HL-60 (cell line): ENCODE measurements at regions not wholly inside any gene's neighbourhood (a gene's known extent, or its start where the extent isn't known, plus 50 kb on each side); places are given as distances from the start of the nearest gene placed in this dataset.

Experiments used
- DNase-seq, 2 experiments: peaks; one replicate each; pipeline ENCODE4 v3.0.0-alpha.2; 2010 to 2020; ENCODE audit warnings: low read depth in 1 of 2, low spot score in 1 of 2
- H3K27ac ChIP-seq: fragments of 250-450 bp; sonication (Bioruptor Pico); replicated peaks from 2 replicates; pipeline ENCODE4 v1.5.1; 2020; ENCODE audit warnings: mild to moderate bottlenecking, moderate library complexity
- H3K27me3 ChIP-seq: fragments of 250-450 bp; sonication (Bioruptor Pico); 2 replicates; pipeline ENCODE4 v1.5.1; 2021; ENCODE audit warnings: mild to moderate bottlenecking, moderate library complexity; ENCODE audit not compliant: insufficient read depth, poor library complexity, severe bottlenecking
- H3K4me3 ChIP-seq: replicated peaks from 2 replicates; pipeline ENCODE4 v1.5.1; 2011; ENCODE audit warnings: mild to moderate bottlenecking, control low read depth, low read length; ENCODE audit not compliant: insufficient read depth
- CTCF ChIP-seq: IDR thresholded peaks from one replicate; pipeline ENCODE4 v1.5.1; 2011; ENCODE audit warnings: low read length, control low read depth, inconsistent platforms; ENCODE audit not compliant: insufficient read depth
- GABPA ChIP-seq: IDR thresholded peaks from 2 replicates; pipeline ENCODE4 v1.6.1; 2012; ENCODE audit warnings: low read depth
- POLR2AphosphoS5 ChIP-seq: IDR thresholded peaks from 2 replicates; pipeline ENCODE4 v1.6.1; 2012; ENCODE audit warnings: low read depth
- REST ChIP-seq: IDR thresholded peaks from 2 replicates; pipeline ENCODE4 v1.6.1; 2012; ENCODE audit warnings: low read depth; ENCODE audit not compliant: insufficient replicate concordance
- SPI1 ChIP-seq: IDR thresholded peaks from 2 replicates; pipeline ENCODE4 v1.6.1; 2012; ENCODE audit warnings: low read depth, mild to moderate bottlenecking, borderline replicate concordance

GRCh38 chr2:157107460-157107859, 150.0 kb upstream of the GALNT5 start:
- Histone ChIP-seq H3K27me3 (no peaks in the 10 kb centered on the region), H3K4me3 (no peak overlapping the region), H3K27ac (no peak overlapping the region)
- TF ChIP-seq GABPA = no peak
- no peak for TF ChIP-seq CTCF
- no peak for TF ChIP-seq SPI1
- no peak for TF ChIP-seq REST
- no peak for TF ChIP-seq POLR2AphosphoS5
- no peak for DNase-seq

GRCh38 chr2:157107877-157108276, 149.6 kb upstream of the GALNT5 start:
- Histone ChIP-seq H3K27ac (no peak overlapping the region), H3K4me3 (no peak overlapping the region), H3K27me3 (no peaks in the 10 kb centered on the region)
- TF ChIP-seq REST (no peak), POLR2AphosphoS5 (no peak), CTCF (no peak), GABPA (no peak), SPI1 (no peak)
- DNase-seq = no peak

- Histone ChIP-seq H3K27ac (no peak overlapping the region), H3K4me3 (no peak overlapping the region), H3K27me3 (no peaks in the 10 kb centered on the region)
- no peak for DNase-seq
- TF ChIP-seq REST (no peak), GABPA (no peak), CTCF (no peak), POLR2AphosphoS5 (no peak), SPI1 (no peak)
Observed at GRCh38 chr2:157122776-157123175, 134.7 kb upstream of the GALNT5 start.
